ENCODE measurements at regions not wholly inside any gene's neighbourhood (a gene's known extent, or its start where the extent isn't known, plus 50 kb on each side); places are given as distances from the start of the nearest gene placed in this dataset.

- DNase-seq (ENCODE audit: low read depth in 2 of 2): no peak
Measured at GRCh38 chr1:165073185-165074007, 283.1 kb downstream of the LMX1A start.

GRCh38 chr1:165070675-165071074, 285.8 kb downstream of the LMX1A start:
- DNase-seq (ENCODE audit: low read depth in 2 of 2): no peak

GRCh38 chr1:165069829-165070228, 286.7 kb downstream of the LMX1A start:
- no peak for DNase-seq (ENCODE audit: low read depth in 2 of 2)

GRCh38 chr1:165068741-165069140, 287.8 kb downstream of the LMX1A start:
- no peak for DNase-seq (ENCODE audit: low read depth in 2 of 2)

- no peak for DNase-seq (ENCODE audit: low read depth in 2 of 2)
Measured at GRCh38 chr1:165067829-165068228, 288.7 kb downstream of the LMX1A start.

GRCh38 chr1:165063181-165063965, 293.1 kb downstream of the LMX1A start:
- no peak for DNase-seq (ENCODE audit: low read depth in 2 of 2)

GRCh38 chr1:165062346-165062745, 294.2 kb downstream of the LMX1A start:
- no peak for DNase-seq (ENCODE audit: low read depth in 2 of 2)

GRCh38 chr1:165060285-165060793, 296.2 kb downstream of the LMX1A start:
- DNase-seq (ENCODE audit: low read depth in 2 of 2): no peak

GRCh38 chr1:165057956-165058355, 298.6 kb downstream of the LMX1A start:
- no peak for DNase-seq (ENCODE audit: low read depth in 2 of 2)

- DNase-seq (ENCODE audit: low read depth in 2 of 2): no peak
Measured at GRCh38 chr1:165056914-165057313, 299.6 kb downstream of the LMX1A start.

- no peak for DNase-seq (ENCODE audit: low read depth in 2 of 2)
Measured at GRCh38 chr1:165055581-165055980, 300.9 kb downstream of the LMX1A start.

GRCh38 chr1:165054627-165055026, 301.9 kb downstream of the LMX1A start:
- DNase-seq (ENCODE audit: low read depth in 2 of 2): no peak

GRCh38 chr1:165053351-165053750, 303.2 kb downstream of the LMX1A start:
- DNase-seq (ENCODE audit: low read depth in 2 of 2): no peak

- DNase-seq (ENCODE audit: low read depth in 2 of 2): no peak
Measured at GRCh38 chr1:165052936-165053335, 303.6 kb downstream of the LMX1A start.

- no peak for DNase-seq (ENCODE audit: low read depth in 2 of 2)
Measured at GRCh38 chr1:165052431-165052830, 304.1 kb downstream of the LMX1A start.

GRCh38 chr1:165050246-165050645, 306.3 kb downstream of the LMX1A start:
- no peak for DNase-seq (ENCODE audit: low read depth in 2 of 2)

- no peak for DNase-seq (ENCODE audit: low read depth in 2 of 2)
Measured at GRCh38 chr1:165047994-165048393, 308.5 kb downstream of the LMX1A start.

- DNase-seq (ENCODE audit: low read depth in 2 of 2): no peak
Measured at GRCh38 chr1:165045902-165046301, 310.6 kb downstream of the LMX1A start.

- no peak for DNase-seq (ENCODE audit: low read depth in 2 of 2)
Measured at GRCh38 chr1:165040641-165041040, 315.9 kb downstream of the LMX1A start.

- no peak for DNase-seq (ENCODE audit: low read depth in 2 of 2)
Measured at GRCh38 chr1:165039996-165040395, 316.5 kb downstream of the LMX1A start.

- DNase-seq (ENCODE audit: low read depth in 2 of 2): no peak
Measured at GRCh38 chr1:165036403-165036802, 320.1 kb downstream of the LMX1A start.

- no peak for DNase-seq (ENCODE audit: low read depth in 2 of 2)
Measured at GRCh38 chr1:165034136-165034809, 322.2 kb downstream of the LMX1A start.
